ENCODE measurements at regions not wholly inside any gene's neighbourhood (a gene's known extent, or its start where the extent isn't known, plus 50 kb on each side); places are given as distances from the start of the nearest gene placed in this dataset.
A peak's percentile ranks its signal among the peaks of the same experiment; 100 is the strongest.

- CTCF ChIA-PET = interaction anchor here (1.4 to 2.2 kb wide), 3 partner anchors 12 to 220 kb away, joined by 4 to 11 read pairs (median 6); no protein-coding TSS in a partner anchor
- Histone ChIP-seq H3K9me3 (replicated peaks; ENCODE audit: control insufficient read depth, insufficient read depth, low read length) (no peaks in the 10 kb centered on the region), H3K36me3 (ENCODE audit: control insufficient read depth in 2 of 2, extremely low read depth in 1 of 2, insufficient read depth in 2 of 2, low read length in 2 of 2) (no peaks in the 10 kb centered on the region), H2AFZ (ENCODE audit: low read depth, low read length) (peak overlapping the region; percentile 31), H3K9ac (replicated peaks; ENCODE audit: extremely low read depth, insufficient read depth, low read length) (peak overlapping the region; percentile 9), H3K4me2 (ENCODE audit: insufficient read depth, low read length) (peak overlapping the region; percentile 44), H3K27me3 (ENCODE audit: control insufficient read depth in 2 of 2, insufficient read depth in 2 of 2, low read length in 2 of 2) (no peaks in the 10 kb centered on the region), H3K79me2 (ENCODE audit: control insufficient read depth, insufficient read depth, low read length) (no peaks in the 10 kb centered on the region), H3K4me3 (replicated peaks in 1 of 3; ENCODE audit: insufficient read depth in 1 of 3, low read depth in 1 of 3, low read length in 3 of 3) (no peak overlapping the region), H4K20me1 (replicated peaks; ENCODE audit: control insufficient read depth, extremely low read depth, insufficient read depth, low read length) (no peaks in the 10 kb centered on the region), H3K4me1 (ENCODE audit: control insufficient read depth, extremely low read depth, insufficient read depth, low read length) (peaks cover 22% of the 10 kb centered on the region), H3K9me1 (replicated peaks; ENCODE audit: control insufficient read depth, extremely low read depth, insufficient read depth, low read length) (no peaks in the 10 kb centered on the region), H3K27ac (ENCODE audit: insufficient read depth, low read depth, low read length) (peak overlapping the region; percentile 20)
- intact Hi-C loops (cut with micrococcal nuclease) = no loop called here
- FAIRE-seq (peak; percentile 21), DNase-seq (ENCODE audit: low read depth, low spot score) (peak; percentile 79)
- BruUV-seq (replicated peaks) = no TSS peak
- TF ChIP-seq POLR2A (IDR thresholded peaks at IDR 0.05; ENCODE audit: low read depth, low read length) (no peak), POLR2AphosphoS5 (IDR thresholded peaks at IDR 0.05; ENCODE audit: insufficient read depth, low read depth, low read length) (peak; percentile 52), GATA2 (IDR thresholded peaks at IDR 0.05; ENCODE audit: insufficient read depth, insufficient read length, low read depth, low read length) (peak; percentile 81)
- dilution Hi-C loops (cut with MboI; ENCODE audit: extremely low pct_ligation_motif_present, low sequenced_read_pairs) = no loop called here
- POLR2A ChIA-PET = no interaction called here
Measured at GRCh38 chr14:85308531-85309300, 221.2 kb upstream of the FLRT2 start.

DNA sequence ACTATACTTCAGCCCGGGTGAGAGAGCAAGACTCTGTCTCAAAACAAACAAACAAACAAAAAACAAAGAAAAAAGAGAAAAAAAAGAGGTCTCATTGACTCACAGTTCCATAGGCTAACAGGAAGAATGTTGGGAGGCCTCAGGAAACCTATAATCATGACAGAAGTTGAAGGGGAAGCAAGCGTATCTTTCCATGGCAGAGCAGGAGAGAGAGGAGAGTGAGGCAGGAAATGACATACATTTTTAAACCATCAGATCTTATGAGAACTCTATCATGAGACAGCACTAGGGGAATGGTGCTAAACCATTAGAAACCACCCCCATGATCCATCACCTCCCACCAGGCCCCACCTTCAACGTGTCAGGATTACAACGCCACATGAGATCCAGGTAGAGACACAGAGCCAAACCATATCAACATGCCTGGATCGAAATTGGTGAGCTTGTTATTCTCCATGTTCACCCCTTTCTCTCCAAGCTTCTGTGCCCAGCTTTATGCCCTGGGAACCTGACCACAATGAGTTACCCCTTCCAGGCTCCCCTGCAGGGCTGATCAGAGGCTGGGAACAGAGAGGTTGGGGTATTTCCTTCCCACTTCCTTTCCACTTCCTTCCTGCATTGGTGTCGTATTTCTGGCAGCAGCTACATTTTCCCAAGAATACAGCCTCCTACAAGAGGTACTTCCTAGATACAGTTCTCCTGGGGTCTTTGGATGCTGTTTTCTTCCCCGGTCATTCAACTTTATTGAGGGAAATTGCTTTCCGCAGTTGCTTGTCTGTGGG, 219.3 kb upstream of the FLRT2 start:
- Histone ChIP-seq H3K4me2 (ENCODE audit: insufficient read depth, low read length) (no peak overlapping the region), H3K9ac (replicated peaks; ENCODE audit: extremely low read depth, insufficient read depth, low read length) (no peak overlapping the region), H3K4me1 (ENCODE audit: control insufficient read depth, extremely low read depth, insufficient read depth, low read length) (peaks cover 22% of the 10 kb centered on the region), H3K9me1 (replicated peaks; ENCODE audit: control insufficient read depth, extremely low read depth, insufficient read depth, low read length) (no peaks in the 10 kb centered on the region), H3K27ac (ENCODE audit: insufficient read depth, low read depth, low read length) (peak overlapping the region; percentile 35), H2AFZ (ENCODE audit: low read depth, low read length) (peak overlapping the region; percentile 20), H3K36me3 (ENCODE audit: control insufficient read depth in 2 of 2, extremely low read depth in 1 of 2, insufficient read depth in 2 of 2, low read length in 2 of 2) (no peaks in the 10 kb centered on the region), H3K9me3 (replicated peaks; ENCODE audit: control insufficient read depth, insufficient read depth, low read length) (no peaks in the 10 kb centered on the region), H3K27me3 (ENCODE audit: control insufficient read depth in 2 of 2, insufficient read depth in 2 of 2, low read length in 2 of 2) (no peaks in the 10 kb centered on the region), H3K79me2 (ENCODE audit: control insufficient read depth, insufficient read depth, low read length) (no peaks in the 10 kb centered on the region), H3K4me3 (replicated peaks in 1 of 3; ENCODE audit: insufficient read depth in 1 of 3, low read depth in 1 of 3, low read length in 3 of 3) (no peak overlapping the region), H4K20me1 (replicated peaks; ENCODE audit: control insufficient read depth, extremely low read depth, insufficient read depth, low read length) (no peaks in the 10 kb centered on the region)
- FAIRE-seq (peak; percentile 70), DNase-seq (ENCODE audit: low read depth, low spot score) (peak; percentile 40)
- CTCF ChIA-PET = no interaction called here
- POLR2A ChIA-PET = no interaction called here
- TF ChIP-seq JUN (IDR thresholded peaks at IDR 0.05; ENCODE audit: borderline replicate concordance, insufficient read depth, insufficient read length, low read depth) (no peak), GATA2 (IDR thresholded peaks at IDR 0.05; ENCODE audit: insufficient read depth, insufficient read length, low read depth, low read length) (no peak)
- TF ChIP-seq, protein P1, sequence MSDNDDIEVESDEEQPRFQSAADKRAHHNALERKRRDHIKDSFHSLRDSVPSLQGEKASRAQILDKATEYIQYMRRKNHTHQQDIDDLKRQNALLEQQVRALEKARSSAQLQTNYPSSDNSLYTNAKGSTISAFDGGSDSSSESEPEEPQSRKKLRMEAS (IDR thresholded peaks at IDR 0.05; ENCODE audit: insufficient read depth, insufficient read length) = no peak
- intact Hi-C loops (cut with micrococcal nuclease) = no loop called here
- no TSS peak for BruUV-seq (replicated peaks)
- dilution Hi-C loops (cut with MboI; ENCODE audit: extremely low pct_ligation_motif_present, low sequenced_read_pairs) = no loop called here
